Activated CD4-positive, alpha-beta T cell treated with anti-CD3 and anti-CD28 coated beads, Interleukin-2, amount 50 U/mL, for 16 hours (primary cell): ENCODE measurements at regions not wholly inside any gene's neighbourhood (a gene's known extent, or its start where the extent isn't known, plus 50 kb on each side); places are given as distances from the start of the nearest gene placed in this dataset.

Experiments
- DNase-seq: peaks from one replicate; pipeline ENCODE4 v3.0.0-alpha.2; 2020

- DNase-seq: peak; percentile 35
Measured at GRCh38 chr14:36028218-36028617, 148.3 kb downstream of the PTCSC3 start.

DNA sequence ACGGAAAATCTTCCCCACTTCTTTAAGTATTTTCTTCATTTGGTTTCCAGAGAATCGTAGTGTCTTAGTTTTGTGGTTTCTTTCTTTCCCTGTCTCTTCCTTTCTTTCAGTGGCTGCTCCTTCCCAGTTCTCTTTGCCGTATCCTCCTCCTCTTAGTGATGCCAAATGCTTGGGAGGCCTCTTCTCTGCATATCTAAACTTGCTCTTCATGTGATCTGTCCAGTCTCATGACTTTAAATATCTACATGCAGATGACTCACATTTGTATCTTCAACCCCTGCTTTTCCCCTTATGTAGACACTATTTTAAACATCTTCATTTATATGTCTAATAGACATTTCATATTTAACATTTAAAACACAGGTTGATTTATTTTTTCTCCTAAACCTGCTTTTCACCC is 149.2 kb downstream of the PTCSC3 start:
- no peak for DNase-seq

GRCh38 chr14:36022765-36023410 is 153.6 kb downstream of the PTCSC3 start:
- no peak for DNase-seq

DNA sequence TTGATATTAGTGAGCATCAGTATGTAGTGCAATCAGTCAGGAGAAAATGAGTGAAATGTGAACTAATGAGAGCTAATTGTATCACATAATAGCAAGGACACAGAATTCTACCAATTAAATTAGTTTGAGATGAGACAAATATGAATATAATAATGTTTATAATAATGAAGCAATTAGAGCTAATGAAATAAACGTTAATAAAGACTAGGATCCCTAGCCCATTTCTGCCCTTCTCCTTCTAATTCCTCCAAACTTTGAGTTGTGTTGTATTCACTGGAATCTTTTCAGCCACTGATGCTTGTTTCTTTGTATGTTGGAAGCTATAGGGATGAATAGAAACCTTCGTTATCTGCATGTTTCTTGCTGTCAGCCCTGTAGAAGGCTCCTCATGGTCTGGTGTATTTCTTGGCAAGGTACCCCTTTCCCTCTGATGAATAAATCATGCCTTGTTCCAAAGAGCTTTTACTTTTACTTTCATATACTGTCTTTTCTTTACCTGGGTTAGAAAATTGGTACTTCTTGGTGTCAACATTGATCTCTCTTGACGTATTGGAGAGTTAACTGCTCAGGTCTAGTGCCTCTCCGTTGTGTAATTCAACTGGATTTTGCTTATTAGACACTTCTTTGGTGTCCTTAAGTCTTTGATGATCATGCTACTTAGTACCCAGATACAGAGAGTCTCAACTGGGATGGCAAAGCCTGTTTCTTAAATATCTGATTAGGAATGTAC is 154.8 kb downstream of the PTCSC3 start:
- DNase-seq: peak; percentile 17

DNA sequence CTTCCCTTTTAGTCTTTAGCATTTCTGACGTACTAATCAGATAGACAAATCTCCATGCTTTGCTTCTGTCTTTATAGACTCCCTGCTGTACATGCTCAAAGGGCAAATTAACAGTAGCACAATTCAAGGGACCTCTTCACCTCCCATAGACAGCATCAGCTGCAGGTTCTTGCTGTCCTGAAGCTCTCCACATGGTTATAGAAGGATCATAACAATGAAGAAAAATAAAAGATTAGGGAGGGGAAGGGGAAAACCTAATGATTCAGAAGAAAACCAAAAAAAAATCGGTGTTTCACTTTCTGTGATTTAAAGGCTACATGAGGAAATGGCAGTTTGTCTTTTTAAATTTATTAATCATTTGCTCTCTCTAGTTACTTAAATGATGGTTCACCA is 155.5 kb downstream of the PTCSC3 start:
- peak; percentile 54 for DNase-seq

- no peak for DNase-seq
Measured at GRCh38 chr14:36020120-36021029, 156.1 kb downstream of the PTCSC3 start.

DNA sequence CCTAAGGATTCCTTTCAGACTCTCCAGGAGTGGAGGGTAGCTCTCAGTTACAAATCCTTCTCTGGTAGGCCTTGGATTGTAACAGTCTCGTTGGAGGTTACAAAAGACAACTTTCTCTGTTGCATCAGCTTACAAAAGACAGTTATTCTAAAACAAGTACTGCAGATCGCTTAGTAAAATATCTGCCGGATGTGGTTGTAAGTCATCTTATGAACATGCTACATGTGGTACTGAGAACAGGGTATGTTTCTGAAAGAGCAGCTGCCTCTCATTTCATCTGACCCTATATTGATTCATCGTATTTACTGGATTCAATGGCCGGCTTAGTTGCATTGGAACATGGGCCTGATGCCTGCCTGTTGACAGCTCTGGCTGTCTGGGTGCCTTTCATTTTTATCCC is 157.4 kb downstream of the PTCSC3 start:
- DNase-seq: peak; percentile 79

DNA sequence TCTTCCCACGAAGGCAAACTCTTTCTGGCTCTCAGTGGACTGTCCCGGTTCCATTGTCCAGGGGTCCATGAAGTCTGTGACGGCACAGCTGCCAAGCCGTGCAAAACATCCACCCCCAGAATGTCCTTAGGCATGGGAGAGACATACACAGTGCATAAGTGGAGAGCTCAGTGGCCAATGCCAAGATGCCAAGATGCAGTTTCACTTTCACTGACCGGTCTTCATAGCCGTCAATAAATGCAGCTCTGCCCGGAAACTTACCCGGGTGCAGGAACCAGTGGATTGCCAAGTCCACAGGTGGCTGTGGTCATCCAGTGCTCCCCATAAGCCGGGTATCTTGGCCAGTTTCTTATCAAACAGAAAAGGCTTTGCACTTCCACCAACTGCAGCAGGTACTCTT is 162.3 kb downstream of the PTCSC3 start:
- DNase-seq: no peak

DNA sequence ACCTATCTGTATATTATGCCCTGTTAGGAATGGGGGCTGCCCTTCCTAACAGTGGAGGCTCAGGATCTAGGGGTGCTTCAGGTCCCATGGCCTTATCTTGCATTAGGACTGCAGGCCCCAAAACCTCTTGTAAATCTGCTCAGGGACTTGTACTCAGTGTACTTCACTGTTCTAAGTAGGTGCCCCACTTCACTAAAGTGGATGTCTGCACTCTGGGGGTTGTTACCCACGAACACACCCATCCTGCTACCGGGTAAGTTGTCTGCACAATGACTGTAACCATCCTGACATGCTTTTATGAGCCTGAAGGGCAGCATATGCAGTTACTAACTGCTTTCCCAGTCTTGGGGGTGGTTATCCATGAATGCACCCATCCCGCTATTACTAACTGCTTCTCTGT is 163.0 kb downstream of the PTCSC3 start:
- no peak for DNase-seq

- DNase-seq: no peak
Measured at GRCh38 chr14:36012621-36013020, 163.9 kb downstream of the PTCSC3 start.

GRCh38 chr14:36009643-36010042 is 166.9 kb downstream of the PTCSC3 start:
- no peak for DNase-seq

GRCh38 chr14:36006623-36007022 is 169.9 kb downstream of the PTCSC3 start:
- peak; percentile 34 for DNase-seq

DNA sequence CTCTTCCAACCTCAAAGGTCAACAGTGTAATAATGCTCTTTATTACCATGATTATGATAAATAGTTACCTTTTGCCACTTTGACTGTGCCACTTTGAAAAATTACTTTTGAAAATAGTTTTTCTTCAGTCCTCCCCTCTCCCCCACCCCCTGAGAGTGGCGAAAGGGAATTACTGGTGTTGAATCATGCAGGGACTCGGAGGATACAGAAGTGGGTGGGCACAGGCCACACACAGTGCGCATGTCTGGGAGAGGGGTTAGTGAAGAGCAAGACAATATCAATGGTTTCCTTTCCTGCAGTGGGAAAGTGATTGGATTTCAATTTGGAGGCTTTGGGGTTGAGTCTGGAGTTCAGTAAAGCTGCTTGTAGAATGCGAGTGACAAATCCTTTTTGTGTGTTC is 170.9 kb downstream of the PTCSC3 start:
- no peak for DNase-seq

GRCh38 chr14:36001936-36002335 is 174.6 kb downstream of the PTCSC3 start:
- DNase-seq: no peak

DNA sequence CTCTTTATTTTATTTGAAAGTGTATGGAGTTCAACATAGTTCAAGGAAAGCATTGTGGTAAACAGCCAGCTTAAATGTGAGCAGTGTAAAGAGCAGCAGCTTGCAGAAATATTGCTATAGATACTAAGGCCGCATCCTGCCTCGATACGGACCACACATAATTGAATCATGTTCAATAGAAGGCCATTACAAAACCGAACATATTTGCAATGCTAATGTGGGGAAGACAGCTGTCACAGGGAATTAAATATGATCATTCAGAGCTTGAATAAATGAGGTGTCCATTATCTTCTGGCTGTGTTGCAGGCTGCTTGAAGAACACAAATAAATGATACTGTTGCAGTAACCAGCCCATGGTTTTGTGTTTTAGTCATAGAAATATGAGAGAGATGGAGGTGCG is 173.2 kb downstream of the BRMS1L start:
- no peak for DNase-seq

GRCh38 chr14:35998303-35998702 is 172.2 kb downstream of the BRMS1L start:
- no peak for DNase-seq

DNA sequence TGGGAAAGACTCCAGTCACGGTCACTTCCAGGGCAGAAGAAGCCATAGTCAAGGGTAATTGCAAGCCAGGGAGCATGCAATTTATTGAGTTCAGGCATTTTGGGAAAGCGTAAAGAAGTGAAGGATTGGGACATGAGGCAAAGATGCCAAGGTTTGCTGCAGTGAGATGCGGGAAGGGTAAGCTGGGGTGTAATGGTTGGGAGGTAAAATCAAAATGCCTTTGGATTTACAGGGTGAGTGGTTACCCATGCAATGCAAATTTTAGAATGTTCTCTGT is 167.5 kb downstream of the BRMS1L start:
- no peak for DNase-seq

GRCh38 chr14:35992816-35993683 is 166.9 kb downstream of the BRMS1L start:
- DNase-seq: no peak

DNA sequence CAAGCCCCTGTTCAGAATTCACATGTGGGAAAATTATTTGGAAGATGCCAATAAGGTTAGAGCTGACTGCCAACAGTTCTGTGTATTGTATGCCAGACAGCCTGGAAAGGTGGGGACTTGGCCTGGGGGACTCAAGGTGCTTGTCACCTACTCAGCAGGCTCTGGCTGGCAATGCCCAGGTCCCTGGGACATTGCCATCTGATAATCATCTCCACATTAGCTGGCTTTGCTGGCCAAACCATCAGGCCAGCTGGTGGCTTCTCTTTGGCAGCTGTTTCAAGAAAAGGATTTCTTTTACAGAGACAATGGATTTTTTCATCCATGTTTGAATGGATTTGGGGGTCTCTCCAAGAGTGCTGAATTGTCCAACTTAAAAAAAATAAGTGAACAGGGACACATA is 165.2 kb downstream of the BRMS1L start:
- no peak for DNase-seq

DNA sequence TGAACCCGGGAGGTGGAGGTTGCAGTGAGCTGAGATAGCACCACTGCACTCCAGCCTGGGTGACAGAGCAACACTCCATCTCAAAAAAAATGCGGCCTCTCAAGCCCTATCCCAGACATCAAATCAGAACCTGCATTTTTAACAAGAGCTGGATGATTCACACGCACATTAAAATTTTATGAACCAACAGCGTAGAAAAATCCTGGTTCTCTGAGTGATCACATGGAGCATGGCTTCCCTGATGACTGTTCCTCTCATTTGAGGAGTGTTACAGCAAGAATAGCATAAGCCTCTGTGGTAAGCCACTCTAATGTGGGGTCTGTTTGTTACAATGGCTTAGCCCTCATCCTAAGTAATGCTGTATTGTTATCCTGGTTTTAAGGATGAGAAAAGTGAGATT is 163.6 kb downstream of the BRMS1L start:
- no peak for DNase-seq

DNA sequence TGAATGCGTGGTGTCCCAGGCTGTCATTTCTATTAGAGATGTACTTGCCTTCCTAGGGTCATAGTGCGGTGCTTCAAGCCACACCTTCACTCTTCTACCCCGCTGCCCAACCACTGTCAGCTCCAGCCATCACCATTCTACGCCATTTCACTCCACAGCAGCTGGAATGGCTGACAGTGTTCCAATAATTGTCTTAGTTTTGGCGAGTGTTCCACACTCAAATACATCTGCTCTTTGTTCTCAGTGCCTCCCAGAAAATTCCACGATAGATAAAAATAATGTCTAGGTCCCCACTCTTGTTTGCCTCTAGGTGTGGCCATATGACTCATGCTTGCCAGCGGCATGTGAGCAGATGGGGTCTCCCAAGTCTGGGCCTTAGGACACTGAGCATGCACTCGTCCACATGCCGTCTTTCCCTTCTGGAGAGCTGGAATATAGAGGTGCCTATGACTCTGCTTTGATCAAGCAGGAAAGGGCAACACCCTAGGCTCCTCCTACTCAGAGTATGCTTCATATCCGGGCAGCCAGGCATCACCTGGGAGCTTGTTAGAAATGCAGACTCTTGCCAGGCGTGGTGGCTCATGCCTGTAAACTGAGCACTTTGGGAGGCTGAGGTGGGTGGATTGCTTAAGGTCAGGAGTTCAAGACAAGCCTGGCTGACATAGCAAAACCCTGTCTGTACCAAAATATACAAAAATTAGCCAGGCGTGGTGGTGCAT is 163.0 kb downstream of the BRMS1L start:
- no peak for DNase-seq

- DNase-seq: no peak
Measured at GRCh38 chr14:35988550-35988949, 162.4 kb downstream of the BRMS1L start.
